Activated gamma-delta T cell treated with Interleukin-2 at 50 U/mL for 16 hours (primary cell): ENCODE measurements at regions not wholly inside any gene's neighbourhood (a gene's known extent, or its start where the extent isn't known, plus 50 kb on each side); places are given as distances from the start of the nearest gene placed in this dataset.
"Not testable (repeated sequence)": the region's sequence is repeated elsewhere in the genome, so short reads cannot be mapped to it uniquely, and the experiment has no call there.

Experiments used
- DNase-seq: peaks from one replicate; pipeline ENCODE4 v3.0.0-alpha.2; 2020

DNA sequence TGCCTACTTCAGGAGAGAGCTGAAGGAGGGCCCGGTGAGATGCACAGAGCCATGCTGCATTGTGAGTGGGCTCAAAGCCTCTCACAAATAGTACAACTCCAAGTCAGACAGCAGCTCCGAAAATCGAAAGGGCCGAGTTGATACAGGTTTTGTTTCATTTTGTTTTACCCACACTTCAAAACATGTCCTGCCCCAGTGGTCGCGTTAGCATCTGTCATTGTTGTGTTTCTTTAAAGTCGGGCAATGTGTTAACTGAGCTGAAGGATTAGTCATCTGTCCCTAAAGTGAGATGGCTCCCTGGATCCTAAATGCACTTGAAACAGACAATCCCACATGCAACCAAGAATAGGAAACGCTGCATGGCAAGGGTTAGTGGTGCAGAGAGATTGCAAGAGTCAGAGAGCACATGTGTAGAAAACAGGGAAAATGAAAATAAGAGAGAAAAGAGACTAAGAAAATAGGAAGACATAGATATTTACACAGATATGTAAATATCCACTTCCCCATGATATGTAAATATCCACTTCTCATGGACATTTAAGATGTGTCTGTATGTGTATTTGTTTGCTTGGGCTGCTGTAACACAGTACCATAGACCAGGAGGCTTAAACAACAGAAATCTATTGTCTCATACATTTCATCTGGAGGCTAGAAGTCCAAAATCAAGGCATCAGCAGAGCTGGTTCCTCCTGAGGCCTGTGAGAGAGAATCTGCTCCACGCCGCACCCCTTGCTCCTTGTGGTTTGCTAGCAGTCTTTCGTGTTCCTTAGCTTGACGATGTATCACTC, 131.4 kb upstream of the RAB4A start:
- DNase-seq = no peak

DNA sequence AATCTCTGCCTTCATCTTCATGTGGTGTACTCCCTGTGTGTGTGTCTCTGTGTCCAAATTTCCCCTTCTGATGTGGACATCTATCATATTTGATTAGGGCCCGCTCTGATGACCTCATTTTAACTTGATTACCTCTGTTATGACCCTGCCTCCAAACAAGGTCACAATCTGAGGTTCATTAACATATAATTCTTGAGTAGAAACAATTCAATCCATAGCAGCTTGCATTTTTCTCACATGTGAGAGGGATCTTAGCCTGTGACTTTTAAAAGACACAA, 130.9 kb upstream of the RAB4A start:
- DNase-seq = no peak

DNA sequence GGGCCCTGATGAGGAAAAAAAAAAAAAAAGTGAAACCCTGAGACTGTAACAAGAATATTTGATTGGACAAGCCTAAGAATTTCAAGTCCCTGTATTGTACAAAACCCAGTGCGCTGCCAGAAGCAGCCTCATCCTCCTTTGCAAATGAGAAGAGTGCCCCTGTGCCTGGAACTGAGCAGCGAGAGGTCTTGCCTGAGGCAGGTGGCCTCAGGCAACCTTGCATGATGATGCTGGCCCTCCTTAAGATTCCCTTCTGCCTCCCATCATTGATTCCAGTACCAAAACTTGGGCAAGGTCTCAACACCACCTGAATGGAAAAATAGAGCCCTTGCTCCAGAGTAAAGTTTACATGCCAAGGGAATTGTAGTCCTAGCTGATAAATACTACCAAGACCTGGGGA, 129.6 kb upstream of the RAB4A start:
- no peak for DNase-seq

DNA sequence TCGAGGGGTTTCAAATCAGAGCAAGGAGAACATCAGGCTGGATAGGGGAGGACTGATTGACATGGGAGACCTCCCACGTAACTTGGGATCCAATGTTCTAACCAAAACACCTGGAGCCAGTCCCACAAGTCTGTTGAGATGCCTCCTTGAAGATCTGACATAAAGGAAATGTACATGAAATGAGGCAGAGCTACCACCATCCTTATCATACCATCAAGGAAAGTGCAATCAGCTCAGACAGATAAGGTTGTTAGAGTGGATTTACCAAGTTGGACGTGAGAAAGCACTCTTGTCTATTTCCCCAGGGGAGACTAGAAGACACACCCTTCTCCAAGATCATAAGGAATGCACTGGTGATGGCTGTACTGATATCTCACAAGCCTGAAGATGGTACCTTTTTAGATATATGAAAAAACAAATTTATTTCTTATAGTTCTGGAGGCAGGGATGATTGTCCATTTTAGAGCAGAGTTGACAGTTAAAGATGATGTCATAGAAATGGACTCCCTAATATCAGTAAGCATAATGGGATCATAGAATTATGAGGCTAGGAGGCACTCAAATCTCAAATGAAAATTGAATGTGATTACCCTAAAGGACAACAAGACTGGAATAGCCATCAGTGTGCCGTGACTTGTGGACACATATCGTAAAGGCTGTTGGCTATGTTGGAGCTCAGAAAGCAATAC, 129.1 kb upstream of the RAB4A start:
- DNase-seq = no peak

DNA sequence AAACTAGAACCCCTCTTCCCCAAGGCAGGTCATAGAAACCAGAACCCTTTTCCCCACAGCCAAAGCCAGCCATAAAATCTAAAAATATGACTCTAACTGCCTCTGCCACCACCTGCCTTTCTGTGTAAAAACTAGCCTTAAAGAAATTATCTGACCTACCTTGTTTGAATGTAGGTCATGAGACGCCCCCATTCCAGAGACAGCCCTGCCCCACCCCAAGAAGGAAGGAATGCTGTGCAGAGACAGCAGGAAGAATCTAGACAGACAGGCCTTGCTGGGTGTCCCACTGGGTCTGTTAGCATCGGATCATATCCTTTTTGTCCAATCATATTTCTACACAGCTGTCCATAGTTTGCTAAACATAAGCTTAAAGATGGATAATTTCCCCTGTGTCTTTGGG, 128.4 kb upstream of the RAB4A start:
- DNase-seq = no peak

DNA sequence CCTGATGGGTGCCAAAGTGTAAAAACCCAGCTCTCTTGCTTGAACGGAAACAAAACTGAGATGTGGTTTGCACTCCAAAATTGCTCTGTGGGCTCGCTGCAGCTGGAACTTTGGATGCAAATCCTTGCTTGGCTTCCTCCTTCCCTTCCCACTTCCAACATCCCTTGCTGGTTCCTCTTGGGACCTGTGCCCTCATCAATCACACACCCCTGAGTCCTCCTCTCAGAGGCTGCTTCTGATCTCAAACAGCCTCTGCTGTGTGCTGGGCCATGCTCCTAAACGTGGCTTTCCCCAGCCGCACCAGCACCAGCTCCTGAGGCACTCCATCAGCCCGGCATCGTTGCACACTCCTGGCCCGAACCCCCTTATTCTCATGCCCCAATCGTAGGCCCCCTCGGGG, 124.3 kb upstream of the RAB4A start:
- DNase-seq = no peak

DNA sequence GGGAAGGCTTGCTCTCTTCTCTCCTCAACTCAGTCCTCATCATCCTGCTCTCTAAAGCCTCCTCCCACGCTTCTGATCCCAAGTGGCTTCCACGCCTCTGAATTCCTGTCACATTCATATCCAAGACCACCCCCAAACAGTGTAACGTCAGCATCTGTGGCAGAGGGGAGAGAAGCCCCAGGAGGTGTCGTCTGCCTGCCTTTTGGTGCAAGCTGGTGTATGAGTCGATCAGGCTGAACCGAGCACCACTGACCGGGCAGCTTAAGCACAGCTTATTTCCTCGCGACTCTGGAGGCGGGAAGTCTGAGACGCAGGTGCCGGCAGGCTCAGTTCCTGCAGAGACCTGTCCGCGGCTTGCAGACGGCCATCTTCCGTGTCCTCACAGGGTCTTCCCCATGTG, 123.8 kb upstream of the RAB4A start:
- DNase-seq = no peak

DNA sequence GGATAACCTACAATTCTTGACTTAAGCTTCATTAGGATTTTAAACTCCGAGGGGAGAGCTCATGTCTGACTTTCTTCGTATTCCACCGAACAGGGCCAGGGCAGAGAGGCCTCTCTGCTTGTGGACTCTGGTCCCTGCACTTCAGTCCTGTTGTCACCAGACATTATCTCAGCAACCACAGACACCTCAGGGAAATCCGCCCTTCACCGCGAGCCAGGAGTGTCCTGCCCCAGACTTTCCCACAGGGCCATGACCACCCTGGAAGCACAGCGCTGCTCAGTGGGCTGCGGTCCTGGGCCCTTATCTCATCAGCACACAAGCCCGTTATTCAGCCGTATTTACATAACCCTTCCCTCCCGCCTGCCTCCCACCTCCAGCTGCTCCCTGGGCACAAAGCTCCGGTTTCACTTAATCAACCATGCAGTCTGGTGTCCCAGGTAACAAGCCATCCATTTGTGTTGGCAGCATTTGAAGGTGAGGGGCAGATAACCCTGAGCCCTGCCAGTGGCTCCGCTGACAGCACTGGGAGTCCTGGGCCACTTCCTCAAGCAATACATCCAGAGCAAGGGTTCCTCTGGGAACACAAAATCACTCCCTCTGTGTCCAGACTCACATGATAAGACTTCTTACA, 122.8 kb upstream of the RAB4A start:
- DNase-seq = no peak

DNA sequence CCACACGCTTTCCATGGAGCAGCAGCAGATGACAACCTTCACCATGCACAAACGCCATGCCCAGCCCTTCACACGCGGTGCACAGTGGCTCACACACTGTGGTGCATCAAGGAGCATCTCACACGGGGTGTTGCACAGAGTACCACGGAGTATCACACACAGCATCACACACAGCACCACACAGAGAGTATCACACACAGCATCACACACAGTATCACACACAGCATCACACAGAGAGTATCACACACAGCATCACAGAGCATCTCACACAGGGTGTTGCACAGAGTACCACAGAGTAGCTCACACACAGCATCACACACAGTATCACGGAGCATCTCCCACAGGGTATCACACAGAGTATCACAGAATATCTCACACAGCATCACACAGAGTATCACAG, 122.2 kb upstream of the RAB4A start:
- no peak for DNase-seq

DNA sequence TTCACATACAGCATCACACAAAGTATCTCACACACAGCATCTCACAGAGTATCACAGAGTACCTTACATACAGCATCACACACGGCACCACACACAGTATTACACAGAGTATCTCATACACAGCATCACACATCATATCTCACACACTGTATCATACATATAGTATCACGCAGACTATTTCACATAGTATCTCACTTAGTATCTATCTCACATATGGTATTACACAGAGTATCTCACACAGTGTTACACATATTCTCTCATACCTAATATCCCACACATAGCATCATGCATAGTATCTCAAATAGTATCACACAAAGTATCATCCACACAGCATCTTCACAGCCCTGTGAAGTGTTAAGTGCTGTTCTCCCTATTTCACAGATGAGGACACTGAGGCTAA, 121.5 kb upstream of the RAB4A start:
- DNase-seq = no peak

DNA sequence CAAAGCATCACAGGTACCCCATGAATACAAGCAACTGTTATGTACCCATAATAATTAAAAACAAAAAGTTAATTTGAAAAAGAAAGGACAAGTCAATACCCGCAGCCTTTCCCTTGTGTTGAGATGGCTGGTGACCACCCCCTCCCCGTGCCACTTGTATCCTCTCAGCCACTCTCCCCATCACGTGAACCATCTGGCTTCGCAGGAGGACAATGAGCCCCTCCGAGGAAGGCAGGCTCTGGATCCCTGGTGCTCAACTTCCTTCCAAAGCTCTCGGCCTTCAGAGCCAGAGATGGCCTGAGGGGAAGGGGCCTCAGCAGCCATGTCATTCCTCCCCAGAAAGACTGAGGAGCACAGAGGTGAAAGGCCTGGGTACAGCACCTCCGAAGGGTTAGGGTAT, 120.4 kb upstream of the RAB4A start:
- DNase-seq = no peak

DNA sequence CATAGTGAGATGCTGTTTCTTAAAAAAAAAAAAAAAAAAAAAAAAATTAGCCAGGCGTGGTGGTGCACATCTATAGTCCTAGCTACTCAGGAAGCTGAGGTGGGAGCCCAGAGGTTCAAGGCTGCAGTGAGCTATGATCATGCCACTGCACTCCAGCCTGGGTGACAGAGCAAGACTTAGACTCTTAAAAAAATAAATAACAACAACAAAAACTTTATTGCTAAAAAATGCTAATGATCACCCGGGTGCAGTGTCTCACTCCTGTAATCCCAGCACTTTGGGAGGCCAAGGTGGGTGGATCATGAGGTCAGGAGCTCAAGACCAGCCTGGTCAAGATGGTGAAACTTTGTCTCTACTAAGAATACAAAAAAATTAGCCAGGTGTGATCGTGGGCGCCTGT, 119.5 kb upstream of the RAB4A start:
- DNase-seq = not testable (repeated sequence)

DNA sequence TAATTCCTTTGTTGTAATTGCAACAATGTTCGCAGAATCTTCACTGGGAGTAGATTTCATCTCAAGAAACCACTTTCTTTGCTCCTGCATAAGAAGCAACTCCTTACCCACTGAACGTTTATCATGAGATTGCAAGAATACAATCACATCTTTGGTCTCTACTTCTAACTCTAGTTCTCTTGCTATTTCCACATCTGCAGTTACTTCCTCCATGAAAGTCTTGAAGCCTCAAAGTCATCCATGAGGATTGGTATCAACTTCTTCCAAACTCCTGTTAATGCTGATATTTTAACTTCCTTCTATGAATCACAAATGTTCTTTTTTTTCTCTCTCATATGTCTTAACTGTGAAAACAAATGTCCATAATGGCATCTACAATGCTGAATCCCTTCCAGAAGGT, 118.6 kb upstream of the RAB4A start:
- no peak for DNase-seq

DNA sequence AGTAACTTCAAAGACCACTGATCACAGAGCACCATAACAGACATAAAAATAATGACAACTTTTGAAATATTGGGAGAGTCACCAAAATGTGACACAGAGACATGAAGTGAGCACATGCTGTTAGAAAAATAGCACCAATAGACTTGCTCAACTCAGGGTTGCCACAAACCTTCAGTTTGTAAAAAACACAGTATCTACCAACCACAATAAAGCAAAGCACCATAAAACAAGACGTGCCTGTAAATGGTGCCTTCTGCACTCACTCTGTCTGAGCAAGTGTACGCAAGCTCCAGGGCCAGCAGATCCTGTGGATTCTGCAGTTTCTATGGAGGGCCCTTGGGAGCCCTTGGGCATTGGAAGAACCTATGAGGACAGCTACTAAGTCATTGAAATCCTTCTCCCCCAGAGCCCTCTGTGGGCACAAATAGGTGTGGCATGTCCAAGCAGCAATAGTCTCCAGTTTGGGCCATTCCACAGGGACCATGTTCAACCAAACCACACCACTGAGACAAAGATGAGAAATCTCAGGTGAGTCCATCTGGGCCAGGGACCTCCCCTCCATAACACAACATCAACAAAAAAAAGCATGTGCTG, 116.9 kb upstream of the RAB4A start:
- DNase-seq = no peak

DNA sequence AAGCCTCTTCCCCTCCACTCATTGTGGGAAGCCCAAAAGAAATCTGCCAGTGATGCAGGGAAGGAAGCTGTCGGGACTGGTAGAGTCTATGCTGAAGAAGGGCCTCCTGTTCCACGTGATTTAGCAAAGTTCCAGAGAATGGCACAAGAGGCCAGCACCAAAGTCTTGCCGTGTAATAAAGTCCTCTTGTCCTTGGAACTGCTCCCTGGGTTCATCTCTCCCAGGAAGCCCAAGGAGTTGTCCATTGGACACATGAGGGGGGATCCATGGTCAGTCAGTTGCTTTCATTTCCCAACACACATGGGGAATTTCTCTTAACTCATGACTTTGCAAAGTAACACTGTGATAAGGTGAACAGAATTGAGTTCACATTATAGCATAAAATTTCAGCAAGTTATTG, 116.1 kb upstream of the RAB4A start:
- DNase-seq = no peak

DNA sequence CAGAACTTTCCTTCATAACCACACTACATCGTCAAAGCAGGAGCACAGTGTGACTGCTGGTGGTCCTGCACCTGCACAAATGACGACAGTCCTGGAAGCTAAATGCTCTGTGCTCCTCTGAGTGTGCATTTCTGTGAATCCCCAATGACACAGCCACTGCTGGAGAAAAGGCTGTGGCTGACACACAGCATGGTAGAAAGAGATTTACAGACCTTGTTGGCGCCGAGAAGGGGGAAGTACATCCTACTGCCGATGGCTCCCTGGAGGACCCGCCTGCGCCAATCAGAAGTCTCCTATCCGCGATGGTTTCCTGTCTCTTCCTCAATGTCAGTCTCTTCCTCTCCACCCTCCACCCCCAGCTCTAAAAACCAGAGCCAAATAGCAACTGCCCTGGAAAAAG, 115.4 kb upstream of the RAB4A start:
- no peak for DNase-seq

DNA sequence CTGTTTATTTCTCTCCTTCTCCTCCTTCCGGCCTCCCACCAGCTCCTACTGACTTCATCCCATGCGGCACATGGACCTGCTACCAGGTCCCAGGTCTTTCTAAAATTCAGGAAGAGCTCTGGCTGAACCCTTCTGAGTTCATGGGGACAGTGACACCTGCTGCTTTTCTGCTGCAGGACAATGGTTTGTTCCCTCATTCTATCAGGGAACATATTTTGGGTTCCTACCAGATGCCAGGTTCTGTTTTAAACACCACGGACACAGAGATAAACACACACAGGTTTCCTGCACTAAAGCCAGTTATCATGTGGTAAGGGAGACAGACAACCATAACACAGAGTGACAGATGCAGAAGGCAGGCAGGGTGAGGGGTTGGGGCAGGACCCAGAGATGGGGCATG, 114.0 kb upstream of the RAB4A start:
- no peak for DNase-seq

DNA sequence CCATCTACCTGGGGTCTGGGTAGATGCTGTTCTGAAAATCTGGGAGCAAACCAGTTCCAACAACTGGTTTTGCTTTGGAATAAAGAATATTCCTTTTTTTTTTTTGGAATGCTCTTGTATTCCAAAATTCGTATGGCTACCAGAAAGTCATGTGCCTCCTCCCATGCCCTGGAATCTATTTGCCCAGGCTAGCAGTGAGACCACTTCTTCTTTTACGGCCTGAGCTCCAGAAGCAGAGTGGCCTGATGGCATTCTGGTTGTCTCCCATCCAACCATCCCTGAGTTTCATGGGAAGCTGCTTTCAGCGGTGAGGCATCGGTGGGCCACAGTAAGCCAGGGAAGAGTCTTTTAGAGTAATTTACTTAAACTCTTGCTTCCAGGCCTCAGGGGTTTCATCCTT, 113.4 kb upstream of the RAB4A start:
- no peak for DNase-seq

DNA sequence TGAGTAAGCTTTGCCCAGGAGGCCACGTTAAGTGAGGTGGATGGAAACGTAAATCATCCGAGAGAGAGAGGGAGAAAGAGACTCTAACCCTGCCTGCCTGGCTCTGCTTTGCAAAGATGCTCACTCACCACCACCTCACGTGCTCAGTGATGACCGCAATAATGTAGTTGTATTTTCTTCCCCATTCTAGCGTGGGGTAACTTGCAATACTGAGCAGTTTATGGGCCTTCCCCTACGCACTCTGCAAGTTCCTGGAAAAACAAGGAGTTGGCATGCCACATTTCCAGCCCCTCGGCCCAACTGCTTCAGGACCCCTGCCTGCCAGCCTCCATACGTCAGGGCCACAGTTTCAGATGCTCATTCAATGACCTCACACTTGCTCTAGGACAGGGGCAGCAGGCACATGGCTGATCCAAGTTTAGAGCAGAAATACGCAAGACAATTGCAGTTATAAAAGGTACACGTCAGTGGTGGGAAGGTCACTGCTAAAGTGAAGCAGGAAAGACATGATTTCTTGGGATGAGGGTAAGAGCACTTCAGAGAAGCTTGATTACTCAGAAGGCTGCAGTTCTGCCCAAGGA, 112.5 kb upstream of the RAB4A start:
- DNase-seq = no peak

DNA sequence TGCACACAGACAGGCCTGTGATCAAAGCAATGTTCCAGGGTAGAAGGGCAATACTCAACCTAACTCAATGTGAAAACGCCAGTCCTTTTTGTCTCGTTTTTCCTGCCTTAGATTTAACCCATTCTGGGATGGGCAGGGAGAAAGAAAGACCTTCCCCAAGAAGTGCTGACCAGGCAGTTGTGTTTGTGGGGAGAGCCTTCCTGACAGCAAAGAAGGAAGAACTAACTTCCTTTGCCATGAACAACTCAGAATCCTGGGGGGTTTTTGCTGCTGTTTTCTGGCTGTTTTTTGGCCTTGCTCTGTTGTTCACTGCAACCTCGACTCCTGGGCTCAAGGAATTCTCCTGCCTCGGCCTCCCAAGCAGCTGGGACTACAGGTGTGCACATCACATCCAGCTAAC, 112.0 kb upstream of the RAB4A start:
- DNase-seq = no peak

DNA sequence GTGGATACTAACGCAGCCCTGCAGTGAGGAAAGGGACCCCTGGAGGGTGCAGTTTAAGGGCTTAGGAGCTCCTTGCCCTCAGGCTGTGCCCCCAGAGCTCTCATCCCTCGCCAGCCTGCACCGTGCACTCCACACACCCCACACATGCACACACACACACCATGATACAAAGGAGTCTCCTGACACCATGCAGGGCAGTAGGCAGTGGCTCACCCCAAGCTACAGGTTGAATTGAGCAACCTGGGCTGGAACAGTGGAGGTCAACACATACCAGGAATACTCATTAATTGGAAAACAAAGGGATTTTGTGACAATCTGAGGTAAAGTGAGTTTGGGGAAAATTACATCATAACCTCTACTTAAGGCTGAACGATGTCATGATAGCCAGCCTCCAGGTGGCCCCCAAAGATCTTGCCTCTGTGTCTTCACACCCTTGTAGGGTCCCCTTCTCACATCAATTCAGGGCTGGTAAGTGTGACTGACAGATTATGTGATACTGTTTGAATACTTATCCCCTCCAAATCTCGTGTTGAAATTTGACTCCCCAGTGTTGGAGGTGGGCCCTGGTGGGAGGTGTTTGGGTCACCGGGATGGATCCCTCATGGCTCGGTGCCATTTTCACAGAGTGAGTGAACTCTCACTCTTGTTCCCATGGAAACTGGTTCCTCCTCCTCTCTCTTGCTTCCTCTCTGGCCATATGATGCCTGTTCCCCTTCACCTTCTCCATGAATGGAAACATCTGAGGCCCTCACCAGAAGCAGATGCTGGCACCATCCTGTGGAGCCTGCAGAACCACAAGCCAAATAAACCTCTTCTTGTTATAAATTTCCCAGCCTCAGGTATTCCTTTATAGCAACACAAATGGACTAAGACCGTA, 111.0 kb upstream of the RAB4A start:
- DNase-seq = no peak

DNA sequence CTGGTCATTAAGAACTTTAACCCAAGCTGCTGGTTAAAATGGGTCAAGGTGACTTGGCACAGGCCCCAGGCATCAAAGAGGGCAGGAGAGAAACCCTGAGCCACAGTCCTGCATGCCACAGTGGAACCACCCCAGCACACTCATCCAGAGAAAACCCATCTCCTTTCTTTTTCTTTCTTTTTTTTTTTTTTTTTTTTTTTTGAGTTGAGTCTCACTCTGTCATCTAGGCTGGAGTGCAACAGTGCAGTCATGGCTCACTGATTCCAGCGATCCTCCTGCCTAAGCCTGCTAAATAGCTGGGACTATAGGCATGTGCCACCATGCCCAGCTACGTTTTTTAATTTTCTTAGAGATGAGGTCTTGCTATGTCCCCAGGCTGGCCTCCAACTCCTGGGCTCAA, 109.2 kb upstream of the RAB4A start:
- no peak for DNase-seq
